ENCODE measurements at regions not wholly inside any gene's neighbourhood (a gene's known extent, or its start where the extent isn't known, plus 50 kb on each side); places are given as distances from the start of the nearest gene placed in this dataset.

- Histone ChIP-seq H3K4me3 (ENCODE audit: low read length) (no peak overlapping the region), H3K4me1 (ENCODE audit: control insufficient read depth, insufficient read depth, low read length) (no peaks in the 10 kb centered on the region), H3K27me3 (ENCODE audit: control insufficient read depth, insufficient read depth, low read length) (no peaks in the 10 kb centered on the region), H3K9me3 (ENCODE audit: control insufficient read depth, low read depth, low read length) (no peaks in the 10 kb centered on the region), H3K27ac (ENCODE audit: low read length) (no peak overlapping the region), H3K36me3 (ENCODE audit: control insufficient read depth, insufficient read depth, low read length) (no peaks in the 10 kb centered on the region)
- no CpG with 5 or more reads among the region's 3 CpGs for WGBS (ENCODE audit: insufficient coverage, low lambda C conversion rate)
- DNase-seq = no peak
Observed at GRCh38 chr6:142561511-142562265, 259.9 kb downstream of the ADGRG6 start.

- Histone ChIP-seq H3K27ac (ENCODE audit: low read length) (no peak overlapping the region), H3K9me3 (ENCODE audit: control insufficient read depth, low read depth, low read length) (no peaks in the 10 kb centered on the region), H3K4me3 (ENCODE audit: low read length) (no peak overlapping the region), H3K27me3 (ENCODE audit: control insufficient read depth, insufficient read depth, low read length) (no peaks in the 10 kb centered on the region), H3K36me3 (ENCODE audit: control insufficient read depth, insufficient read depth, low read length) (no peaks in the 10 kb centered on the region), H3K4me1 (ENCODE audit: control insufficient read depth, insufficient read depth, low read length) (no peaks in the 10 kb centered on the region)
- DNase-seq = no peak
- 90% methylated on average over 2 of the region's 4 CpGs for WGBS (ENCODE audit: insufficient coverage, low lambda C conversion rate)
Observed at GRCh38 chr6:142562865-142563264, 261.1 kb downstream of the ADGRG6 start.

GRCh38 chr6:142566628-142567396 lies 265.0 kb downstream of the ADGRG6 start:
- Histone ChIP-seq H3K27ac (ENCODE audit: low read length) (no peak overlapping the region), H3K4me3 (ENCODE audit: low read length) (no peak overlapping the region), H3K4me1 (ENCODE audit: control insufficient read depth, insufficient read depth, low read length) (peaks cover 4% of the 10 kb centered on the region), H3K36me3 (ENCODE audit: control insufficient read depth, insufficient read depth, low read length) (no peaks in the 10 kb centered on the region), H3K27me3 (ENCODE audit: control insufficient read depth, insufficient read depth, low read length) (no peaks in the 10 kb centered on the region), H3K9me3 (ENCODE audit: control insufficient read depth, low read depth, low read length) (no peaks in the 10 kb centered on the region)
- 50% methylated on average over 2 of the region's 10 CpGs for WGBS (ENCODE audit: insufficient coverage, low lambda C conversion rate)
- DNase-seq = peak; percentile 23 to 34

GRCh38 chr6:142567461-142567860 lies 265.7 kb downstream of the ADGRG6 start:
- Histone ChIP-seq H3K9me3 (ENCODE audit: control insufficient read depth, low read depth, low read length) (no peaks in the 10 kb centered on the region), H3K36me3 (ENCODE audit: control insufficient read depth, insufficient read depth, low read length) (no peaks in the 10 kb centered on the region), H3K27ac (ENCODE audit: low read length) (no peak overlapping the region), H3K4me3 (ENCODE audit: low read length) (no peak overlapping the region), H3K27me3 (ENCODE audit: control insufficient read depth, insufficient read depth, low read length) (no peaks in the 10 kb centered on the region), H3K4me1 (ENCODE audit: control insufficient read depth, insufficient read depth, low read length) (peaks cover 4% of the 10 kb centered on the region)
- 57% methylated on average over 1 of the region's 3 CpGs for WGBS (ENCODE audit: insufficient coverage, low lambda C conversion rate)
- DNase-seq = no peak

GRCh38 chr6:142568857-142569597 lies 267.2 kb downstream of the ADGRG6 start:
- Histone ChIP-seq H3K4me1 (ENCODE audit: control insufficient read depth, insufficient read depth, low read length) (peaks cover 4% of the 10 kb centered on the region), H3K4me3 (ENCODE audit: low read length) (no peak overlapping the region), H3K27me3 (ENCODE audit: control insufficient read depth, insufficient read depth, low read length) (no peaks in the 10 kb centered on the region), H3K9me3 (ENCODE audit: control insufficient read depth, low read depth, low read length) (peaks cover 4% of the 10 kb centered on the region), H3K27ac (ENCODE audit: low read length) (peak overlapping the region; percentile 11), H3K36me3 (ENCODE audit: control insufficient read depth, insufficient read depth, low read length) (no peaks in the 10 kb centered on the region)
- peak in 1 of 2 donors; percentile 9 for DNase-seq
- WGBS (ENCODE audit: insufficient coverage, low lambda C conversion rate) = no CpG with 5 or more reads among the region's 1 CpG

- WGBS (ENCODE audit: insufficient coverage, low lambda C conversion rate) = 13% methylated on average over 1 of the region's 1 CpG
- Histone ChIP-seq H3K4me1 (ENCODE audit: control insufficient read depth, insufficient read depth, low read length) (peaks cover 4% of the 10 kb centered on the region), H3K27ac (ENCODE audit: low read length) (peak overlapping the region; percentile 27), H3K27me3 (ENCODE audit: control insufficient read depth, insufficient read depth, low read length) (no peaks in the 10 kb centered on the region), H3K36me3 (ENCODE audit: control insufficient read depth, insufficient read depth, low read length) (no peaks in the 10 kb centered on the region), H3K4me3 (ENCODE audit: low read length) (no peak overlapping the region), H3K9me3 (ENCODE audit: control insufficient read depth, low read depth, low read length) (peaks cover 4% of the 10 kb centered on the region)
- peak in 1 of 2 donors; percentile 16 for DNase-seq
Observed at GRCh38 chr6:142569676-142570075, 267.9 kb downstream of the ADGRG6 start.

- DNase-seq = peak in 1 of 2 donors; percentile 27
- H3K36me3 ChIP-seq (ENCODE audit: control insufficient read depth, insufficient read depth, low read length) = no peaks in the 10 kb centered on the region
- H3K9me3 ChIP-seq (ENCODE audit: control insufficient read depth, low read depth, low read length) = peaks cover 4% of the 10 kb centered on the region
- no peak overlapping the region for H3K4me3 ChIP-seq (ENCODE audit: low read length)
- peaks cover 4% of the 10 kb centered on the region for H3K4me1 ChIP-seq (ENCODE audit: control insufficient read depth, insufficient read depth, low read length)
- peak overlapping the region; percentile 27 for H3K27ac ChIP-seq (ENCODE audit: low read length)
- no peaks in the 10 kb centered on the region for H3K27me3 ChIP-seq (ENCODE audit: control insufficient read depth, insufficient read depth, low read length)
Observed at GRCh38 chr6:142570221-142570671, 268.4 kb downstream of the ADGRG6 start.

- Histone ChIP-seq H3K9me3 (ENCODE audit: control insufficient read depth, low read depth, low read length) (peaks cover 5% of the 10 kb centered on the region), H3K27me3 (ENCODE audit: control insufficient read depth, insufficient read depth, low read length) (peaks cover 2% of the 10 kb centered on the region), H3K4me3 (ENCODE audit: low read length) (no peak overlapping the region), H3K27ac (ENCODE audit: low read length) (no peak overlapping the region), H3K36me3 (ENCODE audit: control insufficient read depth, insufficient read depth, low read length) (no peaks in the 10 kb centered on the region), H3K4me1 (ENCODE audit: control insufficient read depth, insufficient read depth, low read length) (no peaks in the 10 kb centered on the region)
- no CpG with 5 or more reads among the region's 2 CpGs for WGBS (ENCODE audit: insufficient coverage, low lambda C conversion rate)
- no peak for DNase-seq
Observed at GRCh38 chr6:142592876-142593275, 291.1 kb downstream of the ADGRG6 start.

- Histone ChIP-seq H3K27me3 (ENCODE audit: control insufficient read depth, insufficient read depth, low read length) (peaks cover 2% of the 10 kb centered on the region), H3K27ac (ENCODE audit: low read length) (no peak overlapping the region), H3K9me3 (ENCODE audit: control insufficient read depth, low read depth, low read length) (no peaks in the 10 kb centered on the region), H3K36me3 (ENCODE audit: control insufficient read depth, insufficient read depth, low read length) (no peaks in the 10 kb centered on the region), H3K4me1 (ENCODE audit: control insufficient read depth, insufficient read depth, low read length) (no peaks in the 10 kb centered on the region), H3K4me3 (ENCODE audit: low read length) (no peak overlapping the region)
- DNase-seq = no peak
- WGBS (ENCODE audit: insufficient coverage, low lambda C conversion rate) = 78% methylated on average over 4 of the region's 5 CpGs
Observed at GRCh38 chr6:142597836-142598235, 296.0 kb downstream of the ADGRG6 start.

GRCh38 chr6:142601427-142601826 lies 299.6 kb downstream of the ADGRG6 start:
- Histone ChIP-seq H3K27me3 (ENCODE audit: control insufficient read depth, insufficient read depth, low read length) (peaks cover 2% of the 10 kb centered on the region), H3K36me3 (ENCODE audit: control insufficient read depth, insufficient read depth, low read length) (no peaks in the 10 kb centered on the region), H3K27ac (ENCODE audit: low read length) (no peak overlapping the region), H3K4me1 (ENCODE audit: control insufficient read depth, insufficient read depth, low read length) (no peaks in the 10 kb centered on the region), H3K9me3 (ENCODE audit: control insufficient read depth, low read depth, low read length) (no peaks in the 10 kb centered on the region), H3K4me3 (ENCODE audit: low read length) (no peak overlapping the region)
- no peak for DNase-seq
- WGBS (ENCODE audit: insufficient coverage, low lambda C conversion rate) = 100% methylated on average over 1 of the region's 1 CpG
